ENCODE measurements at regions not wholly inside any gene's neighbourhood (a gene's known extent, or its start where the extent isn't known, plus 50 kb on each side); places are given as distances from the start of the nearest gene placed in this dataset.

DNA sequence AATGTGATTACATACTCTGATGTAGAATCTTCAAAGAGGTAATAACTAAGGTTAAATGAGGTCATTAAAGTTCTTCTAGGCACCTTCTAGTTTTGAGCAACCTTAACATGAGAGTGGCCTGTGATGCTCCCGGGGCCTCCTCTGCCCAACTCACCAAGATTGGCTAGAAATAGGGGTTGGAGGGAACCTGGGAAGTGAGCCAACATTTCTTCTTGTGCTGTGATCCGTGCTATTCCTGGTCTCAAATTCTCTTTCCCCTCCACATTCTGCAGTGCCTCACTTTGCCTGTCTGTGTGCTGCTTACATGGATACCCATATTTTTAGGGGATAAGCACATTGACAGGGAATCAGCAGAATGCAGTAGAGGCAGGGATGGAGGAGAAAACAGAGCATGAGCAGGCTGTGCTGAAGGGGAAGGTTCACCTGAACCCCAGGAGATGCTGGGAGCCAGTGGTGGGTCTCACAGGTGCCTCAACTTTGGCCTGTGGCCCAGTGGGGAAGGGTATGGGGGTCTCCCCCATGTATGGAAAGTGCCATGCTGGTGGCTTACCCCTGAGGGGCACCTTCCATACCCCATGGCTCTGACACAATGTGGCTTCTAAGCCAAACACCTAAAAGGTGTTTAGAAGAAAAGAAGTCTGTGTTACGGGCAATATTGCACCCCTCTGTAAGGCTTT lies 164.7 kb upstream of the CHD6 start:
- RAD21 ChIA-PET (ENCODE audit: unreplicated experiment) = no interaction called here
- Histone ChIP-seq H3K4me1 (ENCODE audit: control insufficient read depth, insufficient read depth, low read length) (no peaks in the 10 kb centered on the region), H3K79me2 (ENCODE audit: control insufficient read depth, insufficient read depth, low read length) (no peaks in the 10 kb centered on the region), H3K9ac (ENCODE audit: control insufficient read depth, insufficient read depth, low read length) (no peak overlapping the region), H3K9me3 (replicated peaks; ENCODE audit: control insufficient read depth, insufficient read depth, low read length) (no peaks in the 10 kb centered on the region), H3K27me3 (replicated peaks in 1 of 2; ENCODE audit: control insufficient read depth in 2 of 2, insufficient read depth in 2 of 2, low read length in 1 of 2) (no peaks in the 10 kb centered on the region; a peak in 1 of 4 replicates), H2AFZ (ENCODE audit: control insufficient read depth, low read depth, low read length) (no peak overlapping the region), H3K4me3 (no peak overlapping the region), H4K20me1 (ENCODE audit: control insufficient read depth, insufficient read depth) (no peaks in the 10 kb centered on the region), H3K27ac (ENCODE audit: control insufficient read depth, insufficient read depth) (no peak overlapping the region), H3K36me3 (ENCODE audit: control insufficient read depth in 2 of 2, insufficient read depth in 2 of 2, low read length in 1 of 2) (no peaks in the 10 kb centered on the region), H3K4me2 (ENCODE audit: control insufficient read depth, insufficient read depth) (no peak overlapping the region)
- no peak for FAIRE-seq
- intact Hi-C loops (cut with micrococcal nuclease; ENCODE audit: unreplicated experiment) (no loop called here), in situ Hi-C loops (cut with MboI) (no loop called here)
- BruUV-seq (replicated peaks) = no TSS peak
- SMC1A ChIA-PET (ENCODE audit: uncharacterized antibody, unreplicated experiment) = interaction anchor here (1.0 kb wide), 1 partner anchor 15 kb away, joined by 4 read pairs; no protein-coding TSS in a partner anchor
- 28% methylated on average over 3 of the region's 3 CpGs for WGBS (ENCODE audit: insufficient coverage, insufficient replicate concordance, low lambda C conversion rate, missing lambda C conversion rate)
- CTCF ChIA-PET = no interaction called here
- TF ChIP-seq ZBTB4 (CRISPR knock-in tag; IDR thresholded peaks at IDR 0.05) (no peak), POU2F2 (IDR thresholded peaks at IDR 0.05; ENCODE audit: borderline replicate concordance, low read depth, low read length) (no peak), BMI1 (IDR thresholded peaks at IDR 0.05; ENCODE audit: borderline replicate concordance) (no peak), SMAD1 (IDR thresholded peaks at IDR 0.05; ENCODE audit: low read depth, partially characterized antibody) (no peak), IKZF1 (conservative IDR thresholded peaks at IDR 0.05) (no peak), RELB (IDR thresholded peaks at IDR 0.05; ENCODE audit: low read depth) (no peak), RELA (IDR thresholded peaks at IDR 0.05; ENCODE audit: borderline replicate concordance, partially characterized antibody) (no peak)
- no peak for DNase-seq (ENCODE audit: low read depth, low spot score)
- POLR2A ChIA-PET = no interaction called here
- ATAC-seq = no peak
